ENCODE measurements at regions not wholly inside any gene's neighbourhood (a gene's known extent, or its start where the extent isn't known, plus 50 kb on each side); places are given as distances from the start of the nearest gene placed in this dataset.

- no peak for DNase-seq
These were observed 216.9 kb downstream of the HAPSTR1 start for GRCh38 chr16:9308356-9308801.

- DNase-seq = no peak
These were observed 217.4 kb downstream of the HAPSTR1 start for GRCh38 chr16:9308850-9309249.

GRCh38 chr16:9309844-9310243 is 218.4 kb downstream of the HAPSTR1 start:
- no peak for DNase-seq

GRCh38 chr16:9311303-9311954 is 220.0 kb downstream of the HAPSTR1 start:
- no peak for DNase-seq

GRCh38 chr16:9316008-9316407 is 224.6 kb downstream of the HAPSTR1 start:
- DNase-seq = no peak

GRCh38 chr16:9316615-9317014 is 225.2 kb downstream of the HAPSTR1 start:
- no peak for DNase-seq

GRCh38 chr16:9318764-9319163 is 227.3 kb downstream of the HAPSTR1 start:
- no peak for DNase-seq

- no peak for DNase-seq
These were observed 231.3 kb downstream of the HAPSTR1 start for GRCh38 chr16:9322769-9323168.

GRCh38 chr16:9323170-9323569 is 231.7 kb downstream of the HAPSTR1 start:
- no peak for DNase-seq

- DNase-seq = no peak
These were observed 235.8 kb downstream of the HAPSTR1 start for GRCh38 chr16:9327253-9327652.

GRCh38 chr16:9328411-9328810 is 237.0 kb downstream of the HAPSTR1 start:
- no peak for DNase-seq

- DNase-seq = no peak
These were observed 238.7 kb downstream of the HAPSTR1 start for GRCh38 chr16:9330095-9330494.

GRCh38 chr16:9331503-9331902 is 240.1 kb downstream of the HAPSTR1 start:
- no peak for DNase-seq

GRCh38 chr16:9332574-9333148 is 241.2 kb downstream of the HAPSTR1 start:
- no peak for DNase-seq

- no peak for DNase-seq
These were observed 242.0 kb downstream of the HAPSTR1 start for GRCh38 chr16:9333469-9333868.

- DNase-seq = no peak
These were observed 242.7 kb downstream of the HAPSTR1 start for GRCh38 chr16:9334103-9334502.

- no peak for DNase-seq
These were observed 246.0 kb downstream of the HAPSTR1 start for GRCh38 chr16:9337308-9338032.

GRCh38 chr16:9338068-9338467 is 246.6 kb downstream of the HAPSTR1 start:
- no peak for DNase-seq

- DNase-seq = no peak
These were observed 247.1 kb downstream of the HAPSTR1 start for GRCh38 chr16:9338510-9338909.

GRCh38 chr16:9340526-9341256 is 249.2 kb downstream of the HAPSTR1 start:
- DNase-seq = no peak

- no peak for DNase-seq
These were observed 251.8 kb downstream of the HAPSTR1 start for GRCh38 chr16:9343276-9343675.

- no peak for DNase-seq
These were observed 253.1 kb downstream of the HAPSTR1 start for GRCh38 chr16:9344508-9344907.

- DNase-seq = no peak
These were observed 253.6 kb downstream of the HAPSTR1 start for GRCh38 chr16:9345046-9345445.

- no peak for DNase-seq
These were observed 254.4 kb downstream of the HAPSTR1 start for GRCh38 chr16:9345880-9346279.

Measured in KG1 (cell line).